ENCODE measurements at regions not wholly inside any gene's neighbourhood (a gene's known extent, or its start where the extent isn't known, plus 50 kb on each side); places are given as distances from the start of the nearest gene placed in this dataset.

DNA sequence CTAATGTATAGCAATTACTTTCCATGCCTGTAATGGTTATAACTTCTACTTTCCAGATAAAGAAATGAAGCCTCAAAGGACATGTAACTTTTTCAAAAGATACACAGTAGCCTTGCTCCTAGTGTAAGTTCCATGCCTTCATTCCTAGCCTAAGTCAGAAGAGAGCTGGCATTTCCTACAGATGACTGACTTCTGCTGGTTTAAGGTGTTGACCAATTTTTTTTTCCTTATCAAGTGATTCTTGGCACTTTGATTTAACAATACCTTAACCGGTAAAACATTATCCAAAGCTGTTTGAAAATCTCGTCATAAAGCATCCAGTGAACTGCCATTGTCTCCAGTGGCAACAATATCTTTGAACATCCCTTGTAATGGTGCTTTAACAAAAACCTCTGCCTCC is 145.1 kb upstream of the VCX3A start:
- TF ChIP-seq, protein P1, sequence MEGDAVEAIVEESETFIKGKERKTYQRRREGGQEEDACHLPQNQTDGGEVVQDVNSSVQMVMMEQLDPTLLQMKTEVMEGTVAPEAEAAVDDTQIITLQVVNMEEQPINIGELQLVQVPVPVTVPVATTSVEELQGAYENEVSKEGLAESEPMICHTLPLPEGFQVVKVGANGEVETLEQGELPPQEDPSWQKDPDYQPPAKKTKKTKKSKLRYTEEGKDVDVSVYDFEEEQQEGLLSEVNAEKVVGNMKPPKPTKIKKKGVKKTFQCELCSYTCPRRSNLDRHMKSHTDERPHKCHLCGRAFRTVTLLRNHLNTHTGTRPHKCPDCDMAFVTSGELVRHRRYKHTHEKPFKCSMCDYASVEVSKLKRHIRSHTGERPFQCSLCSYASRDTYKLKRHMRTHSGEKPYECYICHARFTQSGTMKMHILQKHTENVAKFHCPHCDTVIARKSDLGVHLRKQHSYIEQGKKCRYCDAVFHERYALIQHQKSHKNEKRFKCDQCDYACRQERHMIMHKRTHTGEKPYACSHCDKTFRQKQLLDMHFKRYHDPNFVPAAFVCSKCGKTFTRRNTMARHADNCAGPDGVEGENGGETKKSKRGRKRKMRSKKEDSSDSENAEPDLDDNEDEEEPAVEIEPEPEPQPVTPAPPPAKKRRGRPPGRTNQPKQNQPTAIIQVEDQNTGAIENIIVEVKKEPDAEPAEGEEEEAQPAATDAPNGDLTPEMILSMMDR (IDR thresholded peaks at IDR 0.05; ENCODE audit: low read depth, low read length) = no peak
- no peak for TF ChIP-seq EZH2phosphoT487 (IDR thresholded peaks at IDR 0.05; ENCODE audit: low read depth)
